Pancreas (tissue), 10 donors: ENCODE measurements at regions not wholly inside any gene's neighbourhood (a gene's known extent, or its start where the extent isn't known, plus 50 kb on each side); places are given as distances from the start of the nearest gene placed in this dataset.

Experiments used
- ATAC-seq, 4 donors: fragments of 200-7000 bp; cut with Tn5 transposase; one replicate each; pipeline versions ENCODE4 v1.8.0 to v1.9.1; 2020; ENCODE audit warnings: mild to moderate bottlenecking in 4 of 4, moderate library complexity in 4 of 4
- DNase-seq, 6 donors: peaks; one replicate each; pipeline ENCODE4 v3.0.0-alpha.2; 2020
- FAIRE-seq: peaks from 2 replicates; lab custom pipeline; 2012; peaks lifted over from hg19 to GRCh38; lab: Jason Lieb, UNC
- H3K27ac ChIP-seq, 4 donors: fragments of 200-600 bp; sonication (generic); 1 replicate in 3 of 4; 2 replicates in 1 of 4; pipeline versions ENCODE4 v1.5.0 to v1.8.0; 2020
- H3K27me3 ChIP-seq, 4 donors: fragments of 200-600 bp; one replicate each; pipeline ENCODE4 v1.8.0; 2021
- H3K36me3 ChIP-seq, 3 donors: fragments of 200-600 bp; sonication (generic) in 1 of 3; one replicate each; pipeline versions ENCODE4 v1.5.0 to v1.8.0; 2020 to 2021
- H3K4me1 ChIP-seq, 3 donors: fragments of 200-600 bp; one replicate each; pipeline ENCODE4 v1.8.0; 2021
- H3K4me3 ChIP-seq, 4 donors: fragments of 200-600 bp; sonication (generic) in 2 of 4; one replicate each; pipeline versions ENCODE4 v1.5.0 to v1.8.0; 2020 to 2021
- H3K9me3 ChIP-seq, 4 donors: fragments of 200-600 bp; one replicate each; pipeline ENCODE4 v1.8.0; 2021
- WGBS, 2 donors: extraction: QIAGEN DNeasy Blood & Tissue Kit; methylation state at CpG; one replicate each; pipeline ENCODE4 v1.1.7; 2013; 5-methylcytosine and 5-hydroxymethylcytosine counted together
- intact Hi-C, 3 donors: fragments of 100-400 bp; cut with DNase I; formaldehyde crosslinking; loops; one replicate each; pipeline versions ENCODE4 v1.11.1 to v1.14.2; 2022
- TF ChIP-seq, protein P1 (sequence below), 4 donors: fragments of 200-600 bp; sonication (generic) in 3 of 4; IDR thresholded peaks; one replicate each; pipeline versions ENCODE4 v1.5.0 to v1.8.0; 2021; ENCODE audit warnings: antibody characterized with exemption in 4 of 4
- donor health status: healthy with polysubstance abuse.
- donor health status: DM: no; HTN: no; CAD: no; lungs with moderate emphysema.
- donor health status: DM: no; HTN: no; CAD: no.
- donor health status: control.
- donor health status: control.
- donor health status: Bipolar disorder and iron deficiency.
- donor health status: DM: yes; HTN: yes; CAD: no.
- donor health status: DM: no; HTN: no; CAD: no.
- donor health status: DM: no; HTN: no; CAD: no.
- donor health status: DM: yes; HTN: yes; CAD: no.

DNA sequence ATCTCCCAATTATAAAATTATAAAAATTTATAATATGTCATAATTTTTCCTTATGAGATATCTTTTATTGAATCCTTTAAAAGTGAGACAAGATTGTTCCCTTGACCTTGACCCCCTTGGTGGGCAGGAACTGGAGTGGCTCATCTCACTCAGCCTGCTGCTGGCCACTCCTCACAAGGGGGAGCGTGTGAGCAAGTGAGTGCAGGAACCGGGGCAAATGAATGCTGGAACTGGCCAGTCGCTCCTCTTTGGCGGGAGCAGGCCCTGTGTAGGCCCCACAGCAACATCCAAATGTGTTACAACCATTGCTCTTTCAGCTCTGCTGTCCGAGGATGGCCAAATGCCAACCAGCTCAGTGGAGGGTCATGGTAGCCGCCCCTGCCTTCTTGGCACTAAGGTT lies 178.8 kb downstream of the ETNK1 start:
- TF ChIP-seq, protein P1, sequence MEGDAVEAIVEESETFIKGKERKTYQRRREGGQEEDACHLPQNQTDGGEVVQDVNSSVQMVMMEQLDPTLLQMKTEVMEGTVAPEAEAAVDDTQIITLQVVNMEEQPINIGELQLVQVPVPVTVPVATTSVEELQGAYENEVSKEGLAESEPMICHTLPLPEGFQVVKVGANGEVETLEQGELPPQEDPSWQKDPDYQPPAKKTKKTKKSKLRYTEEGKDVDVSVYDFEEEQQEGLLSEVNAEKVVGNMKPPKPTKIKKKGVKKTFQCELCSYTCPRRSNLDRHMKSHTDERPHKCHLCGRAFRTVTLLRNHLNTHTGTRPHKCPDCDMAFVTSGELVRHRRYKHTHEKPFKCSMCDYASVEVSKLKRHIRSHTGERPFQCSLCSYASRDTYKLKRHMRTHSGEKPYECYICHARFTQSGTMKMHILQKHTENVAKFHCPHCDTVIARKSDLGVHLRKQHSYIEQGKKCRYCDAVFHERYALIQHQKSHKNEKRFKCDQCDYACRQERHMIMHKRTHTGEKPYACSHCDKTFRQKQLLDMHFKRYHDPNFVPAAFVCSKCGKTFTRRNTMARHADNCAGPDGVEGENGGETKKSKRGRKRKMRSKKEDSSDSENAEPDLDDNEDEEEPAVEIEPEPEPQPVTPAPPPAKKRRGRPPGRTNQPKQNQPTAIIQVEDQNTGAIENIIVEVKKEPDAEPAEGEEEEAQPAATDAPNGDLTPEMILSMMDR (IDR thresholded peaks at IDR 0.05) = no peak
- Histone ChIP-seq H3K9me3 (no peaks in the 10 kb centered on the region), H3K27ac (no peak overlapping the region), H3K27me3 (no peaks in the 10 kb centered on the region), H3K4me3 (no peak overlapping the region), H3K36me3 (no peaks in the 10 kb centered on the region), H3K4me1 (no peaks in the 10 kb centered on the region)
- no peak for ATAC-seq
- intact Hi-C loops = no loop called here
- 74 to 84% methylated on average over 6 of the region's 6 CpGs for WGBS, 2 donors
- FAIRE-seq = no peak
- DNase-seq = peak in 1 of 6 donors; percentile 18

DNA sequence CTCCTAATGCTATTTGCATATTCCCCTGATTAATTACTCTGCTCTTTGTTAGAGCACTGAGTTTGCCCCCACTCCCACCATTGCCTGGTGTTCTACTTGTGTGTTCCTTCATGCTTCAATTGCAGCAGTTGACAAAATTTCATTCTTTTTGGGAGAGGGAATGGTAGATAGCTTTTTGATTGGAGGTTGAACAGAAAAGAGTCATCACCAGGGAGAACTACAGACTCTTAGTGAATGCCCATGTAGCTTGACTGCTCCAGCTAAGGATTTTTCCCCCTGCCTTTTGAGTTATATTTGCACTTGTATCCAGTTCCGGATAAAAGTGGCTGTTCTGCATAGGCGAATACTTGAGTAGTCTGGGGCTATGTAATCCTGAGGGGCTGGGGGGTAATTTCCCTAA lies 183.9 kb downstream of the ETNK1 start:
- H3K9me3 ChIP-seq = no peaks in the 10 kb centered on the region
- TF ChIP-seq, protein P1 (IDR thresholded peaks at IDR 0.05) = no peak
- FAIRE-seq (no peak), DNase-seq (no peak), ATAC-seq (no peak)
- H3K27ac ChIP-seq = no peak overlapping the region
- no peaks in the 10 kb centered on the region for H3K27me3 ChIP-seq
- H3K4me3 ChIP-seq = no peak overlapping the region
- no peaks in the 10 kb centered on the region for H3K4me1 ChIP-seq
- 66 to 91% methylated on average over 2 of the region's 2 CpGs for WGBS, 2 donors
- intact Hi-C loops = no loop called here
- H3K36me3 ChIP-seq = no peaks in the 10 kb centered on the region

DNA sequence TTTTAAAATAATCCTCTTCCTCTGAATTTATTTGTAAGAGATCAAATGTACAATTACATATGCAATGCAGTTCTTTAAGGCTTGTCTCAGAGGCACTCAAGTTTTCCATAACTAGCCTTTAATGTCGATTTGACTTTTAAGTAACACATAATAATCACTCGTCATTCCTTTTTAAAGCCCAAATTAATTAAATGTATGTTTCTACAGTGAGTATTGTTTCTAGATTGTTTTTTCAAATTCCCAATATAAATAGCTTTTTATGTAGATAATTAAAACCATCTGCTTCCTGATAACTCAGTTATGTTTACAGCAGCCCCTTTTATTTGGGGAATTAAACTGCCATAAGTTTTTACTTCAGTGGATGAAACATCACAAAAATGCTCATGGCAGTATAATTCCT lies 185.1 kb downstream of the ETNK1 start:
- no peak overlapping the region for H3K4me3 ChIP-seq
- FAIRE-seq (no peak), DNase-seq (no peak), ATAC-seq (no peak)
- TF ChIP-seq, protein P1 (IDR thresholded peaks at IDR 0.05) = no peak
- H3K36me3 ChIP-seq = no peaks in the 10 kb centered on the region
- H3K9me3 ChIP-seq = no peaks in the 10 kb centered on the region
- intact Hi-C loops = no loop called here
- H3K27ac ChIP-seq = no peak overlapping the region
- H3K4me1 ChIP-seq = no peaks in the 10 kb centered on the region
- WGBS, 2 donors = 59 to 73% methylated on average over 2 of the region's 2 CpGs
- H3K27me3 ChIP-seq = no peaks in the 10 kb centered on the region

DNA sequence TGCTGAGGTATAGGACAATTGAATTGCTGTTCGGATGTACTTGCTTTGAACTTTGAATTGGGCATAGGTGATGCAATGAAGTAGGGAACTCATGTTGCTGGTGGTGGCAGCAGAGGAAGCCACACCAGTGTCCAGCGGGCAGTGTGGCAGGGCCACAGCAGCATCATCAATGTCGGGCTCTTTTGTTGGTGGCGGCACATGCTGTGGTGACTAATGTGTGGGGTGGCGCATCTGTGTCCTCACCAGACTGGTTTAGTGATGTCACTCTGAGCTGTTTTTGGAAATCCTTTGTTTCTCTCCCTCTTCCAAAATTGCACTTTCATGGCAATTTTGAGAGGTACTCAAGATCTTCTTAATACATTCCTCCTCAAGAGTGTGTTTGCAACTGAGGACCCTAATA lies 187.6 kb downstream of the ETNK1 start:
- TF ChIP-seq, protein P1 (IDR thresholded peaks at IDR 0.05) = no peak
- ATAC-seq (no peak), DNase-seq (no peak), FAIRE-seq (no peak)
- WGBS, 2 donors = 81 to 92% methylated on average over 5 of the region's 5 CpGs
- Histone ChIP-seq H3K27me3 (no peaks in the 10 kb centered on the region), H3K9me3 (no peaks in the 10 kb centered on the region), H3K4me1 (no peaks in the 10 kb centered on the region), H3K27ac (no peak overlapping the region), H3K4me3 (no peak overlapping the region), H3K36me3 (no peaks in the 10 kb centered on the region)
- intact Hi-C loops = no loop called here

DNA sequence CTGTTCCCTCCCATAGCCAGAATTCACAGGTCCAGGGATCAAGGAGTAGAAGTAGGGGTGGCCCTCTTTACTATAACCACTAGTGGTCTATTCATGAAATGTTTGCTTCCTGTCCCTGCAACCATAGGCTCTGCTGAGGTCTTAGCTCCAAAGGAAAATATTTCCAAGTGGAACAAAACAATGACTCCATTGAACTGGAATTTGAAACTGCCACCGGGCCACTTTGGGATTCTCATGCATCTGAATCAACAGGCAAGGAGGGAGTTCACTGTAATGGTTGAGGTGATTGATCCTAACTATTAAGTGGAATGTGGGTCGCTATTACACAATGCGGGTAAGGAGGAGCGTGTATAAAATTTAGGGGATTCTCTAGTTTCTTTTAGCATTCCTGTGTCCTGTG lies 197.0 kb downstream of the ETNK1 start:
- no peaks in the 10 kb centered on the region for H3K36me3 ChIP-seq
- FAIRE-seq (no peak), ATAC-seq (no peak), DNase-seq (no peak)
- 68 to 75% methylated on average over 4 of the region's 4 CpGs for WGBS, 2 donors
- no peaks in the 10 kb centered on the region for H3K27me3 ChIP-seq
- no peaks in the 10 kb centered on the region for H3K4me1 ChIP-seq
- H3K27ac ChIP-seq = no peak overlapping the region
- intact Hi-C loops = no loop called here
- H3K9me3 ChIP-seq = no peaks in the 10 kb centered on the region
- TF ChIP-seq, protein P1 (IDR thresholded peaks at IDR 0.05) = no peak
- H3K4me3 ChIP-seq = no peak overlapping the region
